ENCODE measurements at regions not wholly inside any gene's neighbourhood (a gene's known extent, or its start where the extent isn't known, plus 50 kb on each side); places are given as distances from the start of the nearest gene placed in this dataset.

DNA sequence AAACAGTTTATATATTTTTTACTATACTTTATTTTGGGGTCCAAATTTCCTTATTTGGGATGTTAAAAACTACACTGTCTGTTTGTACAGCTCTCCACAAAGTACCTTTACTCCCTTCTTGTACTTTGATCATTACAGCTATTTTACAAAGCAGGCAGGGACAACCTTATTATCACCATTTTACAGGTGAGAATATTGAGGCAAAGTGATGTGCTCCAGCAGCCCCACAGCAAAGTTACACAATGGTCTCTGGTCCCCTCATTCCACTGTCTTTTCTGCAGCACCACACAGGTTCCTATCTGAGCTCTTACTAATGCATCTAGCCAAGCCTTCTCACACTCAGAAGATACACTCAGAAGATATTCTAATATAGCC is 457.3 kb downstream of the RASEF start:
- no peak overlapping the region for H3K4me3 ChIP-seq (ENCODE audit: insufficient read length, low read depth)
- DNase-seq (ENCODE audit: low read depth, low spot score) = no peak
- H3K36me3 ChIP-seq (ENCODE audit: insufficient read depth, insufficient read length, low read length) = no peaks in the 10 kb centered on the region
- no peaks in the 10 kb centered on the region for H3K27me3 ChIP-seq (ENCODE audit: insufficient read depth, insufficient read length)
- no peak overlapping the region for H3K9ac ChIP-seq (ENCODE audit: insufficient read length, low read depth)
- no peaks in the 10 kb centered on the region for H3K4me1 ChIP-seq (ENCODE audit: insufficient read depth, insufficient read length)
- TF ChIP-seq ZNF274 (IDR thresholded peaks at IDR 0.05; ENCODE audit: low read depth, low read length) (no peak), SUZ12 (IDR thresholded peaks at IDR 0.05; ENCODE audit: extremely low read depth, insufficient read depth, insufficient read length) (no peak)
- no peaks in the 10 kb centered on the region for H3K9me3 ChIP-seq (ENCODE audit: insufficient read depth, low read length)

GRCh38 chr9:82606071-82606470 is 456.9 kb downstream of the RASEF start:
- H3K4me1 ChIP-seq (ENCODE audit: insufficient read depth, insufficient read length) = no peaks in the 10 kb centered on the region
- H3K36me3 ChIP-seq (ENCODE audit: insufficient read depth, insufficient read length, low read length) = no peaks in the 10 kb centered on the region
- H3K4me3 ChIP-seq (ENCODE audit: insufficient read length, low read depth) = no peak overlapping the region
- no peak for DNase-seq (ENCODE audit: low read depth, low spot score)
- H3K27me3 ChIP-seq (ENCODE audit: insufficient read depth, insufficient read length) = no peaks in the 10 kb centered on the region
- no peaks in the 10 kb centered on the region for H3K9me3 ChIP-seq (ENCODE audit: insufficient read depth, low read length)
- no peak overlapping the region for H3K9ac ChIP-seq (ENCODE audit: insufficient read length, low read depth)
- TF ChIP-seq YY1 (IDR thresholded peaks at IDR 0.05; ENCODE audit: insufficient read depth, insufficient read length) (no peak), ZNF274 (IDR thresholded peaks at IDR 0.05; ENCODE audit: low read depth, low read length) (no peak), SUZ12 (IDR thresholded peaks at IDR 0.05; ENCODE audit: extremely low read depth, insufficient read depth, insufficient read length) (no peak)

DNA sequence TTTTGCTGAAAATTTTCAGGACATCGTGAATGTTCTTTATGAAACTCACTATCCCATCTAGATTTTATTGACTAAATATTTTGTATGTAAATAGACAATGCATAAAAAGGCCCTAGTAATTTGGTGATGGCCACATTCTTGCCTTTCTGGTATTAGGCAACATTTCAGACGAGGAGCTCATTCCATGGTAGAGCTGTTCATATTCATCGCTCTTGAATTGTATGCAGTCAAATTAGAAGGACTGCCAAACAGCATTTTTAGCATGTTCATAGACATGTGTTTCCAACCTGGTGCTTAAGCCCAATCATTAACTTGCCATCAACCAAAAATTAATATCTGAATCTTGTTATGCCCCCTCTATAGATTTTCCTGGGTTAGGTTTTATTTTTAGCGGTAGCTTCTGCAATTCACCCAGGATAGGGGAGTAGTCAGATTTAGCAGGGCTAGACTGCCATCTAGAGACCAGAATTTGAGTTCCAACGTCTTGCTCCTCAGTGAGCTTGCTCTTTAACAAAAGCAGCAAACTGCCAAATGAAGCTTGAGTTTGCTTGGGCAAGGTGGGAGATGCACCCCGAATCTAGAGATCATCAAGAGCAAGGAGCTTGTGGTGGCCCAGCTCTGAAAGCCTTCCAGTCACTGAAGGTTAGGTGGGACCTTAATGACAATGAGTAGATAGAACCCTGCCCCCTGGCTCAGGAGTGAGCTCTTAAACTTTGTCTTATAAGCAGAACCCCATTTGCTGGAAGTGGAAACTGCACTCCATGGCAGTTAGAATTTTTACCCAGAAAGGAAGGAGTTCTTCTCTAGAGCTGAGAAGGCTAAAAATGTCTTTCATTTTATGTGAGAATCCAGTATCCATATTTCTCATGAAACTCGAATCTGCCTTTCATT is 456.2 kb downstream of the RASEF start:
- TF ChIP-seq ZNF274 (IDR thresholded peaks at IDR 0.05; ENCODE audit: low read depth, low read length) (no peak), SUZ12 (IDR thresholded peaks at IDR 0.05; ENCODE audit: extremely low read depth, insufficient read depth, insufficient read length) (no peak), YY1 (IDR thresholded peaks at IDR 0.05; ENCODE audit: insufficient read depth, insufficient read length) (no peak)
- H3K9ac ChIP-seq (ENCODE audit: insufficient read length, low read depth) = no peak overlapping the region
- peak; percentile 70 for DNase-seq (ENCODE audit: low read depth, low spot score)
- no peaks in the 10 kb centered on the region for H3K36me3 ChIP-seq (ENCODE audit: insufficient read depth, insufficient read length, low read length)
- no peaks in the 10 kb centered on the region for H3K9me3 ChIP-seq (ENCODE audit: insufficient read depth, low read length)
- H3K27me3 ChIP-seq (ENCODE audit: insufficient read depth, insufficient read length) = no peaks in the 10 kb centered on the region
- no peak overlapping the region for H3K4me3 ChIP-seq (ENCODE audit: insufficient read length, low read depth)
- H3K4me1 ChIP-seq (ENCODE audit: insufficient read depth, insufficient read length) = no peaks in the 10 kb centered on the region

DNA sequence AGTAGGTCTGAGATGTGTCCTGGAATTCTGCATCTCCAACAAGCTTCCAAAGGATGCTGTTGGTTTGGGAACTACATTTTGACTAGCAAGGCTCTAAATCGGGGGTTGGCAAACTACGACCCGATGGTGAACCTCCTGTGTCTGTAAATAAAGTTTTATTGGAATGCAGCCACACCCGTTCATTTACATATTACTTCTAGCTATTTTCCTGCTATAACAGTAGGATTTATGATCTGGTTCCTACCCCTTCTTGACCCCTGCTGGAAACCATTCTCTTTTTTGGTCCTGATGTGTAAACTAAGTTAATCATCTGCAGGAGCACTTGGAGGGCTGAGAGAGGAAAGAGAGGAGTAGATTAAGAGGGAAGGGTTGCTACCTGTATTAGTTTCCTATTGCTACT is 454.5 kb downstream of the RASEF start:
- Histone ChIP-seq H3K4me3 (ENCODE audit: insufficient read length, low read depth) (no peak overlapping the region), H3K4me1 (ENCODE audit: insufficient read depth, insufficient read length) (no peaks in the 10 kb centered on the region), H3K9me3 (ENCODE audit: insufficient read depth, low read length) (no peaks in the 10 kb centered on the region), H3K36me3 (ENCODE audit: insufficient read depth, insufficient read length, low read length) (no peaks in the 10 kb centered on the region), H3K27me3 (ENCODE audit: insufficient read depth, insufficient read length) (no peaks in the 10 kb centered on the region), H3K9ac (ENCODE audit: insufficient read length, low read depth) (no peak overlapping the region)
- no peak for DNase-seq (ENCODE audit: low read depth, low spot score)
- TF ChIP-seq SUZ12 (IDR thresholded peaks at IDR 0.05; ENCODE audit: extremely low read depth, insufficient read depth, insufficient read length) (no peak), YY1 (IDR thresholded peaks at IDR 0.05; ENCODE audit: insufficient read depth, insufficient read length) (no peak), ZNF274 (IDR thresholded peaks at IDR 0.05; ENCODE audit: low read depth, low read length) (no peak)

- Histone ChIP-seq H3K4me1 (ENCODE audit: insufficient read depth, insufficient read length) (no peaks in the 10 kb centered on the region), H3K4me3 (ENCODE audit: insufficient read length, low read depth) (no peak overlapping the region), H3K9me3 (ENCODE audit: insufficient read depth, low read length) (no peaks in the 10 kb centered on the region), H3K9ac (ENCODE audit: insufficient read length, low read depth) (no peak overlapping the region), H3K36me3 (ENCODE audit: insufficient read depth, insufficient read length, low read length) (no peaks in the 10 kb centered on the region), H3K27me3 (ENCODE audit: insufficient read depth, insufficient read length) (no peaks in the 10 kb centered on the region)
- TF ChIP-seq ZNF274 (IDR thresholded peaks at IDR 0.05; ENCODE audit: low read depth, low read length) (no peak), YY1 (IDR thresholded peaks at IDR 0.05; ENCODE audit: insufficient read depth, insufficient read length) (no peak), SUZ12 (IDR thresholded peaks at IDR 0.05; ENCODE audit: extremely low read depth, insufficient read depth, insufficient read length) (no peak)
- DNase-seq (ENCODE audit: low read depth, low spot score) = no peak
Observed at GRCh38 chr9:82612942-82613341, 450.0 kb downstream of the RASEF start.

- Histone ChIP-seq H3K27me3 (ENCODE audit: insufficient read depth, insufficient read length) (no peaks in the 10 kb centered on the region), H3K4me3 (ENCODE audit: insufficient read length, low read depth) (no peak overlapping the region), H3K36me3 (ENCODE audit: insufficient read depth, insufficient read length, low read length) (no peaks in the 10 kb centered on the region), H3K9ac (ENCODE audit: insufficient read length, low read depth) (no peak overlapping the region), H3K4me1 (ENCODE audit: insufficient read depth, insufficient read length) (no peaks in the 10 kb centered on the region), H3K9me3 (ENCODE audit: insufficient read depth, low read length) (no peaks in the 10 kb centered on the region)
- DNase-seq (ENCODE audit: low read depth, low spot score) = no peak
- TF ChIP-seq YY1 (IDR thresholded peaks at IDR 0.05; ENCODE audit: insufficient read depth, insufficient read length) (no peak), ZNF274 (IDR thresholded peaks at IDR 0.05; ENCODE audit: low read depth, low read length) (no peak), SUZ12 (IDR thresholded peaks at IDR 0.05; ENCODE audit: extremely low read depth, insufficient read depth, insufficient read length) (no peak)
Observed at GRCh38 chr9:82613498-82613897, 449.4 kb downstream of the RASEF start.

DNA sequence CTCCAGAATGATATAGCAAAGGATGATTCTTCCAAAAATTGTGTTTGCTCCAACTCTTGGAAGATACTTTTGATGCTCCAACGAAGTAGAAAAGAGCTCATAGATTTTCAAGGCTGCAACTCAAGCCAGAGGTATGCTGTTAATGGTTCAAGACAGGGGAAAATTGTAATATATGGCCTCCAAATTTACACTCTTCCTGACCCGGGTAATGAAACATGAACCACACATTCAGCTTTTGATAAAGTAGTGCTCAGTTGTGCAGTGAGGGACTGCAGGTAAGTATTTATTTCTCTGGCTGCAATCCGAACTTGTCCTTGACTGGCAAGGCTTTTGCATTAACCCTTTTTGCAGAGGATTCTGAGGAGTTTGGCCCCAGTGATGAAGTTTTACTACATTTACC is 446.4 kb downstream of the RASEF start:
- H3K4me3 ChIP-seq (ENCODE audit: insufficient read length, low read depth) = no peak overlapping the region
- TF ChIP-seq YY1 (IDR thresholded peaks at IDR 0.05; ENCODE audit: insufficient read depth, insufficient read length) (no peak), SUZ12 (IDR thresholded peaks at IDR 0.05; ENCODE audit: extremely low read depth, insufficient read depth, insufficient read length) (no peak), ZNF274 (IDR thresholded peaks at IDR 0.05; ENCODE audit: low read depth, low read length) (no peak)
- no peaks in the 10 kb centered on the region for H3K36me3 ChIP-seq (ENCODE audit: insufficient read depth, insufficient read length, low read length)
- H3K9ac ChIP-seq (ENCODE audit: insufficient read length, low read depth) = no peak overlapping the region
- H3K27me3 ChIP-seq (ENCODE audit: insufficient read depth, insufficient read length) = no peaks in the 10 kb centered on the region
- no peaks in the 10 kb centered on the region for H3K9me3 ChIP-seq (ENCODE audit: insufficient read depth, low read length)
- no peaks in the 10 kb centered on the region for H3K4me1 ChIP-seq (ENCODE audit: insufficient read depth, insufficient read length)
- no peak for DNase-seq (ENCODE audit: low read depth, low spot score)
